OCI-LY7 (cell line): ENCODE measurements at regions not wholly inside any gene's neighbourhood (a gene's known extent, or its start where the extent isn't known, plus 50 kb on each side); places are given as distances from the start of the nearest gene placed in this dataset.

Experiments used
- BruUV-seq: library from RNA; stranded (reverse); fragments of 400-500 nt; replicated peaks from 2 replicates; lab custom pipeline; 2021; lab: Mats Ljungman, UMichigan
- CTCF ChIA-PET: fragments of 300-600 bp; sonication (Branson Sonifier 250); formaldehyde crosslinking; loops from one replicate; lab custom pipeline; 2022; ENCODE audit warnings: antibody characterized with exemption; ENCODE audit not compliant: unreplicated experiment; lab: Charles Lee
- POLR2A ChIA-PET: fragments of 300-600 bp; sonication (Branson Sonifier 250); formaldehyde crosslinking; loops from one replicate; lab custom pipeline; 2022; ENCODE audit warnings: antibody characterized with exemption; lab: Charles Lee
- DNase-seq: peaks from one replicate; pipeline ENCODE4 v3.0.0-alpha.2; 2015; ENCODE audit warnings: low spot score
- H2AFZ ChIP-seq: fragments of 200-600 bp; sonication (generic), shearing (Covaris generic); 2 replicates; pipeline ENCODE4 v1.6.1; 2014; ENCODE audit warnings: mild to moderate bottlenecking, antibody characterized with exemption, low read length, moderate library complexity
- H3K27ac ChIP-seq: fragments of 200-600 bp; sonication (generic); 2 replicates; pipeline ENCODE4 v1.5.1; 2014; ENCODE audit warnings: mixed run types, low read depth, mild to moderate bottlenecking, moderate library complexity, low read length, inconsistent platforms; ENCODE audit not compliant: poor library complexity, severe bottlenecking
- H3K36me3 ChIP-seq: fragments of 200-600 bp; sonication (generic); 2 replicates; pipeline ENCODE4 v1.6.1; 2014; ENCODE audit warnings: mild to moderate bottlenecking, antibody characterized with exemption, low read length, moderate library complexity, mixed read lengths; ENCODE audit not compliant: insufficient read depth
- H3K4me1 ChIP-seq: fragments of 200-600 bp; sonication (generic); 2 replicates; pipeline ENCODE4 v1.5.1; 2014; ENCODE audit warnings: mild to moderate bottlenecking, low read length; ENCODE audit not compliant: insufficient read depth, poor library complexity, severe bottlenecking
- H3K4me2 ChIP-seq: fragments of 200-600 bp; sonication (generic); 2 replicates; pipeline ENCODE4 v1.6.1; 2014; ENCODE audit warnings: mild to moderate bottlenecking, low read length
- H3K4me3 ChIP-seq: fragments of 200-600 bp; sonication (generic); 2 replicates; pipeline ENCODE4 v1.5.1; 2014; ENCODE audit warnings: mild to moderate bottlenecking, low read depth, low read length; ENCODE audit not compliant: poor library complexity, severe bottlenecking
- H3K79me2 ChIP-seq: fragments of 200-600 bp; sonication (generic); 2 replicates; pipeline ENCODE4 v1.6.1; 2016; ENCODE audit warnings: low read depth, mild to moderate bottlenecking, low read length, moderate library complexity, mixed read lengths; ENCODE audit not compliant: insufficient read depth
- H3K9me2 ChIP-seq: fragments of 200-600 bp; sonication (generic); 2 replicates; pipeline ENCODE4 v1.6.1; 2016; ENCODE audit warnings: mild to moderate bottlenecking, low read length, mixed read lengths; ENCODE audit not compliant: insufficient read depth
- H3K9me3 ChIP-seq: fragments of 200-600 bp; sonication (generic); 2 replicates; pipeline ENCODE4 v1.6.1; 2014; ENCODE audit warnings: mild to moderate bottlenecking, mixed run types, low read length, mixed read lengths
- H4K20me1 ChIP-seq: fragments of 200-600 bp; sonication (generic); 2 replicates; pipeline ENCODE4 v1.6.1; 2014; ENCODE audit warnings: mild to moderate bottlenecking, antibody characterized with exemption, low read length, moderate library complexity, mixed read lengths; ENCODE audit not compliant: insufficient read depth
- CTCF ChIP-seq: fragments of 200-600 bp; sonication (generic); conservative IDR thresholded peaks from 2 replicates; pipeline ENCODE4 v1.5.1; 2014; ENCODE audit warnings: mild to moderate bottlenecking, antibody characterized with exemption, low read length, moderate library complexity, mixed read lengths
- EZH2phosphoT487 ChIP-seq: fragments of 200-600 bp; sonication (generic); IDR thresholded peaks from 2 replicates; pipeline ENCODE4 v1.6.1; 2018; ENCODE audit warnings: low read depth, borderline replicate concordance, mild to moderate bottlenecking, mixed run types, antibody characterized with exemption, low read length, moderate library complexity, mixed read lengths
- intact Hi-C: fragments of 100-400 bp; cut with micrococcal nuclease; formaldehyde crosslinking; loops from one replicate; pipeline ENCODE4 v1.10.0; 2022; ENCODE audit not compliant: unreplicated experiment

DNA sequence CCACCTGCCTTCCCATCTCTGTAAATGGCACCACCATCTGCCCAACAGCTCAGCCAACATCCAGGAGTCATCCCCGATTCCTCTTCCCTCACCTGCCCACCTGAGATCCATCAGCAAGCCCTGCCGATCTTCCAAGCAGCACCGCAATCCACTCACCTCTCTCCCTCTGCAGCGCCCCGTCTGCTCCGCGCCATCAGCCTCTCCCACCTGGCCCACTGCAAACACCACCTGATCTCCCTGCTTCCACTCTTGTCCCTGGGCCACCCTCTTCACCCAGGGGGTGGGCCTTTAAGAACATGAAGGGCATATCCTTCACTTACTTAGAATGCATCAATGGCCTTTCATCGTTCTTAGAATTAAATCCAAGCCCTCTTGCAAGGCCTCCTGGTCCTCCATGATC is 457.3 kb upstream of the SULF2 start:
- no peaks in the 10 kb centered on the region for H3K9me2 ChIP-seq
- ChIA-PET POLR2A (no interaction called here), CTCF (no interaction called here)
- no peaks in the 10 kb centered on the region for H3K79me2 ChIP-seq
- H2AFZ ChIP-seq: no peak overlapping the region
- no peaks in the 10 kb centered on the region for H4K20me1 ChIP-seq
- no peak overlapping the region for H3K4me2 ChIP-seq
- no peak for DNase-seq
- BruUV-seq: no TSS peak
- intact Hi-C loops: no loop called here
- H3K4me3 ChIP-seq: no peak overlapping the region
- no peaks in the 10 kb centered on the region for H3K4me1 ChIP-seq
- H3K36me3 ChIP-seq: no peaks in the 10 kb centered on the region
- H3K27ac ChIP-seq: no peak overlapping the region
- TF ChIP-seq EZH2phosphoT487 (no peak), CTCF (no peak)
- no peaks in the 10 kb centered on the region for H3K9me3 ChIP-seq

DNA sequence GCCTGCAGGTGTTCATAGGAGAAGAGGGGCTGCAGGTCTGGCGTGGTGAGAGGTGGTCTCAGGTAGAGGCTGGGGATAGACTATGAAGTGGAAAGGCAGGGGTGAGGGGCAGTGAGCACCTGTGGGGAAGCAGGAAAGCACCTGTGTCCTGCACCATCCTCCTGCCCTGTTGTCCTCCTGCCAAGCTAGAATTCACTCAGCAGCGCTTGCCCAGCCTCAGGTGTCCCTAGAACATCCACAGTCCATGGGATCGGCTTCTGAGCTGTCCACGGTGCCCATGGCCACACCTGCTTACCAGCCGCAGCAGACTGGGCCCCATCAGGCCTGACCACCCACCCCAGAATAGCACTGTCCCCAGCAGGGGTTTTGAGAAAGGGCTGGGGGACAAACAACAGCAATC is 456.2 kb upstream of the SULF2 start:
- Histone ChIP-seq H4K20me1 (no peaks in the 10 kb centered on the region), H2AFZ (no peak overlapping the region), H3K9me3 (no peaks in the 10 kb centered on the region), H3K36me3 (no peaks in the 10 kb centered on the region), H3K4me1 (no peaks in the 10 kb centered on the region), H3K79me2 (no peaks in the 10 kb centered on the region), H3K4me2 (no peak overlapping the region), H3K9me2 (no peaks in the 10 kb centered on the region), H3K27ac (no peak overlapping the region), H3K4me3 (no peak overlapping the region)
- TF ChIP-seq CTCF (no peak), EZH2phosphoT487 (no peak)
- POLR2A ChIA-PET: interaction anchor here (0.6 kb wide), 1 partner anchor 66 kb away, joined by 3 read pairs; no protein-coding TSS in a partner anchor
- no peak for DNase-seq
- CTCF ChIA-PET: no interaction called here
- intact Hi-C loops: no loop called here
- BruUV-seq: no TSS peak

GRCh38 chr20:48238781-48239180 is 453.5 kb upstream of the SULF2 start:
- H3K4me3 ChIP-seq: no peak overlapping the region
- no peak overlapping the region for H3K4me2 ChIP-seq
- no peak overlapping the region for H2AFZ ChIP-seq
- intact Hi-C loops: no loop called here
- ChIA-PET POLR2A (no interaction called here), CTCF (no interaction called here)
- no peak overlapping the region for H3K27ac ChIP-seq
- no peaks in the 10 kb centered on the region for H4K20me1 ChIP-seq
- H3K9me3 ChIP-seq: no peaks in the 10 kb centered on the region
- no peaks in the 10 kb centered on the region for H3K36me3 ChIP-seq
- no TSS peak for BruUV-seq
- no peaks in the 10 kb centered on the region for H3K9me2 ChIP-seq
- TF ChIP-seq CTCF (no peak), EZH2phosphoT487 (no peak)
- no peak for DNase-seq
- H3K79me2 ChIP-seq: no peaks in the 10 kb centered on the region
- H3K4me1 ChIP-seq: no peaks in the 10 kb centered on the region
